ENCODE measurements at regions not wholly inside any gene's neighbourhood (a gene's known extent, or its start where the extent isn't known, plus 50 kb on each side); places are given as distances from the start of the nearest gene placed in this dataset.
"Not testable (repeated sequence)": the region's sequence is repeated elsewhere in the genome, so short reads cannot be mapped to it uniquely, and the experiment has no call there.

DNA sequence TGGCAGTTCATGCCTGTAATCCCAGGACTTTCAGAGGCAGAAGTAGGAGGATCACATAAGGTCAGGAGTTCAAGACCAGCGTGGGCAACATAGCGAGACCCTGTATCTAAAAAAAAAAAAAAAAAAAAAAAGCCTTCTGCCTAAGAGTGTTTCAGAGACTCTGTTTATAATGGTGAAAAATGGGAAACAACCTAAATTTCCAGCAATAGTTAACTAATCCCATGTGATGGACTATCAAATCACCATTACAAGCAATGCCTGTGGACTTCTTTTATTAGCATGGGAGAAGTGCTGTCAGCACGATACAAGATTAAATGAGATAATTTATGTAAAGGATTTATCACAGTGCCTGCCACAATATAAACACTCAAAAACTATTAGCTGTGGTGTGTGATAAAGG is 67.5 kb upstream of the CUX1 start:
- TF ChIP-seq, protein P1, sequence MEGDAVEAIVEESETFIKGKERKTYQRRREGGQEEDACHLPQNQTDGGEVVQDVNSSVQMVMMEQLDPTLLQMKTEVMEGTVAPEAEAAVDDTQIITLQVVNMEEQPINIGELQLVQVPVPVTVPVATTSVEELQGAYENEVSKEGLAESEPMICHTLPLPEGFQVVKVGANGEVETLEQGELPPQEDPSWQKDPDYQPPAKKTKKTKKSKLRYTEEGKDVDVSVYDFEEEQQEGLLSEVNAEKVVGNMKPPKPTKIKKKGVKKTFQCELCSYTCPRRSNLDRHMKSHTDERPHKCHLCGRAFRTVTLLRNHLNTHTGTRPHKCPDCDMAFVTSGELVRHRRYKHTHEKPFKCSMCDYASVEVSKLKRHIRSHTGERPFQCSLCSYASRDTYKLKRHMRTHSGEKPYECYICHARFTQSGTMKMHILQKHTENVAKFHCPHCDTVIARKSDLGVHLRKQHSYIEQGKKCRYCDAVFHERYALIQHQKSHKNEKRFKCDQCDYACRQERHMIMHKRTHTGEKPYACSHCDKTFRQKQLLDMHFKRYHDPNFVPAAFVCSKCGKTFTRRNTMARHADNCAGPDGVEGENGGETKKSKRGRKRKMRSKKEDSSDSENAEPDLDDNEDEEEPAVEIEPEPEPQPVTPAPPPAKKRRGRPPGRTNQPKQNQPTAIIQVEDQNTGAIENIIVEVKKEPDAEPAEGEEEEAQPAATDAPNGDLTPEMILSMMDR (IDR thresholded peaks at IDR 0.05; ENCODE audit: low read depth, low read length, missing control alignments), result no peak
- no peak for DNase-seq (ENCODE audit: low read depth)
- no peak overlapping the region for H3K4me3 ChIP-seq (ENCODE audit: low read depth, low read length)

DNA sequence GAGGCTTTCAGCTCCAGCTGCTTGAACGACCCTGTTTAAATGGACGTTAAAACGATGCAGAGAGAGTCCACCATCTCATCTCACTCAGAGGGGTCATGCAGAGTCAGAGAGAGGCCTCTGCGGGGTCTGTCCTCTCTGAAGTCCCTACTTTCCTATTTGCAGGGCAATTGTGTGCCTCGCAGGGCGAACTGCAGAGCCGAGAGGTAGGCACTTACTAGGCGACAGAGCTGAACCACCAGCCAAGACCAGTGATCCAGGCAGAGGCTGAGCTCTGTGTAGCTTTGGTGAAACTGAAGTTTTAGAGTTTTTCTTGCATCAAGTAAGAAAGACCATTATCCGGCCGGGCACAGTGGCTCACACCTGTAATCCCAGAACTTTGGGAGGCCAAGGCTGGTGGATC is 64.1 kb upstream of the CUX1 start:
- TF ChIP-seq, protein P1 (IDR thresholded peaks at IDR 0.05; ENCODE audit: low read depth, low read length, missing control alignments), result no peak
- no peak for DNase-seq (ENCODE audit: low read depth)
- no peak overlapping the region for H3K4me3 ChIP-seq (ENCODE audit: low read depth, low read length)

DNA sequence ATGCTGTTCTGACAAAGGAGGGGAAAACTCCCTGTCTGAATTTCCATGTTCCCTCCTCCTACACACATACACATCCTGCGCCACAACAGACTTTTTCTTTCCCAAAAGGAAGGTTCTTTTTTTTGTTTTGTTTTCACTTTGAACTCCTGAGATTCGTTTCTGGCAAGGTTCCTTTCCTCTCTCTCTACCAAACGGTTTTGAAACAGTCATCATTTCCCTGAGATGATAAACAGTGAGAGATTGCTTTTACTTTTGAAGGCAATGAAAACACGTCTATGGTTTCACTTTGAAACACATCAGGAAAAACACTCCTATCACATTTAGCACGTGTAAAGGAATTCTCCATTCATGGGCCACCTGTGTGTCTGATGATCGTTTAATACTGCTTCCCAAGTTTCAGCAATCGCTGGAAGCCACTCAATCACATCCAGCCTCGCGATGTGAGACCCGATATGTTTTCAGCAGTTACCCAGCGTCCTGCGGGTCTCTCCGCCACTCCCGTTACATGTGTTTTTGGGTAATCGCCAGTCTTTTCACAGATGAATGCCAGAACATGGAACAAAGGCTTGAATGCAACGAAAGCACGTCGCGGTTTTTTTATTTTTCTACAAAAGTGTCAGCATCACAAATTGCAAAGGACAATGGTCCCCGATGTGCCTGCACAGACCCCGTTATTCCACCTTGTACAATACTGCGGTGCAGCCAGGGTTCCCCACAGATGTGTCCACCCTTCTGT is 62.8 kb upstream of the CUX1 start:
- TF ChIP-seq, protein P1 (IDR thresholded peaks at IDR 0.05; ENCODE audit: low read depth, low read length, missing control alignments), result no peak
- DNase-seq (ENCODE audit: low read depth), result no peak
- H3K4me3 ChIP-seq (ENCODE audit: low read depth, low read length), result peak overlapping the region; percentile 44

DNA sequence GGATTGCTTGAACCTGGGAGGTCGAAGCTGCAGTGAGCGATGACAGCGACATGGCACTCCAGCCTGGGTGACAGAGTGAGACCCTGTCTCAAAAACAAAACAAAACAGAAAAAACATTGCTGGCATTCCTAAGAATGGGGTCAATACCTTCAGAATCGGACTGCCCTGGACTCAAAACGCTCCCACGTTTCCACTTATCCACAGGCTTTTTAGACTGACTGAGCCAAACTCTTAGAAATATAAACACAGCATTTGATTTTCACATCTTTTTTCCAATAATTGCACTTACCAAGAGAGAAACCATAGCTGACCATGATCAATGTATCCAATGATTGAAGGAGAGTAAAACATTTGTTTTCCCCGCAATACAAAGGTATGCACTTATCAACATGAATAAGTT is 59.5 kb upstream of the CUX1 start:
- H3K4me3 ChIP-seq (ENCODE audit: low read depth, low read length), result no peak overlapping the region
- no peak for DNase-seq (ENCODE audit: low read depth)

DNA sequence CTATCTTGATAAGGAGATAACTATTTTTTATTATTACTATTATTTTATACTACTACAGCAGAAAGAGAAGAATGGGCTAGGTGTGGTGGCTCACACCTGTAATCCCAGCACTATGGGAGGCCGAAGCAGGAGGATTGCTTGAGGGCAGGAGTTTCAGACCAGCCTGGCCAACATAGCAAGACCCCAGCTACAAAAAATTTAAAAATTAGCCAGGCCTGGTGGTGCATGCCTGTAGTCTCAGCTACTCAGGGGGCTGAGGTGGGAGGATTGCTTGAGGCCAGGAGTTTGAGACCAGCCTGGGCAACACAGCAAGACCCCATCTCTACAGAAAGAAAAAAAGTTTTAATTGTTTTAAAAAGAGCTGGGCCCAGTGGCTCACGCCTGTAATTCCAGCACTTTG is 58.9 kb upstream of the CUX1 start:
- DNase-seq (ENCODE audit: low read depth); H3K4me3 ChIP-seq (ENCODE audit: low read depth, low read length): not testable (repeated sequence)

More for the DNA sequence above, 59.5 kb upstream of the CUX1 start:
- TF ChIP-seq, protein P1 (IDR thresholded peaks at IDR 0.05; ENCODE audit: low read depth, low read length, missing control alignments), result no peak

DNA sequence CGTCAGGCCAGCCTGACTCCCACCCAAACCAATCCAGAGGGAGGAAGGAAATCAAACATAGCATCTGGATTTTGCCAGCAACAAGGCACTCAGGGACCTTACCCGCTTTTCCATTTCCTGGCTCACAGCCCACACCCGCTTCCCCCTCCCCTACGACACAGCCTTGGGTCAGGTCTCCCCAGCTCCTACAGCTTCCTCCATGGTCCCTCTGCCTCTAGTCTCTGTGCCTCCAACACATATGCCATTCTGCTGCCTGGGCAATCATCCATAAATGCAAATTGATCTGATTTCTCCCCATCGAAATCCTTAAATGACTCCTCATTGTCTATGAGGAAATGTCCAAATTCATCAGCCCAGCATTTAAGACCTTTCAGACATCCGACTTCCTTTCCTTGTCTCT is 53.2 kb upstream of the CUX1 start:
- no peak for DNase-seq (ENCODE audit: low read depth)
- H3K4me3 ChIP-seq (ENCODE audit: low read depth, low read length), result no peak overlapping the region
- TF ChIP-seq, protein P1 (IDR thresholded peaks at IDR 0.05; ENCODE audit: low read depth, low read length, missing control alignments), result no peak

DNA sequence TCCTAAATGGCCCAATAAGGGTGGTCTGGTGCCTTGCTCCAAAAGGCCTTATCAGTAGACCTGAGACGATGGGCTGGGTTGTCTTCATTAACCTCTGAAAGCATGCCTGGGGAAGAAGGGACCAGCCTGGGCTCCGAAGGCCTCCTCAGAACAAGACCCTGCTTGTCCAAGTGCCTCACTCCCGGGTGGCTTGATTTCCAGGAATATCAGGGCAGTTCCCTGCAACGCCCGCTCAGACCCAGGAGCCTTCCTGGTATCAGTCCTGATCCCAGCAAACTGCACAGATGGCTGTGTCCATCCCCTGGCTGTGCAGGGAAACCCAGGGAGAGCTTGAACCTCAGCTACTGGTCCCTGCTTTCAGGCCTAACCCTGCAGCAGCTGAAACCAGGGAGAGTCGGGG is 49.9 kb upstream of the CUX1 start:
- TF ChIP-seq, protein P1 (IDR thresholded peaks at IDR 0.05; ENCODE audit: low read depth, low read length, missing control alignments), result no peak
- DNase-seq (ENCODE audit: low read depth), result no peak
- no peak overlapping the region for H3K4me3 ChIP-seq (ENCODE audit: low read depth, low read length)

All from GM12864 (cell line).